Liver (tissue), 8 donors: ENCODE measurements at regions not wholly inside any gene's neighbourhood (a gene's known extent, or its start where the extent isn't known, plus 50 kb on each side); places are given as distances from the start of the nearest gene placed in this dataset.

ENCODE experiments used
- DNase-seq: peaks from one replicate; pipeline ENCODE4 v3.0.0-alpha.2; 2017; ENCODE audit warnings: low spot score
- H3K27ac ChIP-seq, 2 donors: one replicate each; pipeline ENCODE4 v1.7.0; 2013; ENCODE audit warnings: inconsistent platforms in 2 of 2, low read length in 2 of 2, control low read depth in 1 of 2, low read depth in 1 of 2, mild to moderate bottlenecking in 1 of 2
- H3K27me3 ChIP-seq, 4 donors: one replicate each; pipeline versions ENCODE4 v1.6.1 to v1.7.0; 2013; ENCODE audit warnings: low read length in 3 of 4, inconsistent platforms in 1 of 4, mild to moderate bottlenecking in 1 of 4, moderate library complexity in 1 of 4; ENCODE audit not compliant: control insufficient read depth in 4 of 4, insufficient read depth in 4 of 4
- H3K36me3 ChIP-seq, 4 donors: one replicate each; pipeline versions ENCODE4 v1.6.1 to v1.7.0; 2013; ENCODE audit warnings: low read length in 3 of 4, mild to moderate bottlenecking in 3 of 4, low read depth in 1 of 4, moderate library complexity in 1 of 4; ENCODE audit not compliant: control insufficient read depth in 4 of 4, insufficient read depth in 3 of 4
- H3K4me1 ChIP-seq, 4 donors: one replicate each; pipeline versions ENCODE4 v1.6.1 to v1.7.0; 2013; ENCODE audit warnings: low read length in 3 of 4, mild to moderate bottlenecking in 3 of 4, moderate library complexity in 1 of 4; ENCODE audit not compliant: control insufficient read depth in 4 of 4, insufficient read depth in 4 of 4
- H3K4me3 ChIP-seq, 3 donors: one replicate each; pipeline versions ENCODE4 v1.6.1 to v1.7.0; 2013; ENCODE audit warnings: low read length in 3 of 3, control low read depth in 1 of 3, low read depth in 1 of 3, mild to moderate bottlenecking in 1 of 3
- H3K9ac ChIP-seq, 2 donors: one replicate each; pipeline ENCODE4 v1.7.0; 2013; ENCODE audit warnings: low read length in 2 of 2, mild to moderate bottlenecking in 2 of 2, moderate library complexity in 2 of 2, control low read depth in 1 of 2, low read depth in 1 of 2
- H3K9me3 ChIP-seq, 4 donors: one replicate each; pipeline versions ENCODE4 v1.6.1 to v1.7.0; 2013; ENCODE audit warnings: low read length in 3 of 4; ENCODE audit not compliant: control insufficient read depth in 4 of 4
- EGR1 ChIP-seq, 2 donors: IDR thresholded peaks; 2 replicates each; pipeline ENCODE4 v1.6.1; 2016 to 2018; ENCODE audit warnings: antibody characterized with exemption in 2 of 2, low read depth in 2 of 2
- FOXA1 ChIP-seq: IDR thresholded peaks from 2 replicates; pipeline ENCODE4 v1.6.1; 2016; ENCODE audit warnings: antibody characterized with exemption
- GABPA ChIP-seq, 2 donors: IDR thresholded peaks in 1 of 2; conservative IDR thresholded peaks in 1 of 2; 2 replicates each; pipeline ENCODE4 v1.6.1; 2016; ENCODE audit warnings: antibody characterized with exemption in 2 of 2, mild to moderate bottlenecking in 1 of 2, moderate library complexity in 1 of 2
- HNF4A ChIP-seq, 2 donors: conservative IDR thresholded peaks; 2 replicates each; pipeline ENCODE4 v1.6.1; 2016; ENCODE audit warnings: antibody characterized with exemption in 2 of 2, mild to moderate bottlenecking in 2 of 2
- HNF4G ChIP-seq: IDR thresholded peaks from 2 replicates; pipeline ENCODE4 v1.6.1; 2016; ENCODE audit warnings: antibody characterized with exemption
- JUND ChIP-seq, 2 donors: IDR thresholded peaks; 2 replicates each; pipeline ENCODE4 v1.6.1; 2016; ENCODE audit warnings: antibody characterized with exemption in 2 of 2
- NR2F2 ChIP-seq: IDR thresholded peaks from 2 replicates; pipeline ENCODE4 v1.6.1; 2016; ENCODE audit warnings: antibody characterized with exemption
- RAD21 ChIP-seq, 2 donors: IDR thresholded peaks; 2 replicates each; pipeline ENCODE4 v1.6.1; 2016; ENCODE audit warnings: antibody characterized with exemption in 2 of 2, mild to moderate bottlenecking in 2 of 2
- TAF1 ChIP-seq: conservative IDR thresholded peaks from 2 replicates; pipeline ENCODE4 v1.6.1; 2016; ENCODE audit warnings: antibody characterized with exemption, mild to moderate bottlenecking
- YY1 ChIP-seq: IDR thresholded peaks from 2 replicates; pipeline ENCODE4 v1.6.1; 2016; ENCODE audit warnings: antibody characterized with exemption, mild to moderate bottlenecking
- WGBS: extraction: QIAGEN DNeasy Blood & Tissue Kit; methylation state at CpG from one replicate; pipeline ENCODE4 v1.1.7; 2013; 5-methylcytosine and 5-hydroxymethylcytosine counted together
- TF ChIP-seq, protein P1 (sequence below): IDR thresholded peaks from 2 replicates; pipeline ENCODE4 v1.6.1; 2016; ENCODE audit warnings: antibody characterized with exemption
- TF ChIP-seq, protein P2 (sequence below): IDR thresholded peaks from 2 replicates; pipeline ENCODE4 v1.6.1; 2016; ENCODE audit warnings: antibody characterized with exemption
- TF ChIP-seq, protein P3 (sequence below): IDR thresholded peaks from 2 replicates; pipeline ENCODE4 v1.6.1; 2016; ENCODE audit warnings: antibody characterized with exemption, mild to moderate bottlenecking
- TF ChIP-seq, protein P4 (sequence below): IDR thresholded peaks from 2 replicates; pipeline ENCODE4 v1.6.1; 2016; ENCODE audit warnings: antibody characterized with exemption
- TF ChIP-seq, protein P5 (sequence below): fragments of 150-350 bp; IDR thresholded peaks from 2 replicates; pipeline ENCODE4 v1.5.1; 2017; ENCODE audit warnings: improper control_type of control experiment, low read depth, low read length; ENCODE audit not compliant: missing input control
- donor health status: healthy.
- donor health status: healthy.
- donor health status: healthy.
- donor health status: healthy.
- donor health status: healthy.

DNA sequence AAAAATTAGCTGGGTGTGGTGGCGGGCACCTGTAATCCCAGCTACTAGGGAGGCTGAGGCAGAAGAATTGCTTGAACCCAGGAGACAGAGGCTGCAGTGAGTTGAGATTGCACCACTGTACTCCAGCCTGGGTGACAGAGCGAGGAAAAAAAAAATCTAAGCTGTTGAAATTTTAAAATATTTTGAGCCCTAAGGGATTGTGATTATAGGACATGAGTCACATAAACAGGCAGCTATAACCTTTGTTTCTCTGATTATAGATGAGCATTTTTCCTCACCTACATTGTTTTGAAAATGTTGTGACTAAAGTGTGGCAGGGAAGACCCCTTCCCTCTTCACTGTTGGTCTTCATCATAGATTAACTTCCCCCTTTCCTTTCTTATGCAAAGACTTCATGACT, 135.5 kb downstream of the MGAT5B start:
- WGBS, result 95% methylated on average over 2 of the region's 2 CpGs
- H3K27me3 ChIP-seq, result no peaks in the 10 kb centered on the region
- no peaks in the 10 kb centered on the region for H3K36me3 ChIP-seq
- H3K4me1 ChIP-seq, result no peaks in the 10 kb centered on the region
- no peak overlapping the region for H3K4me3 ChIP-seq
- H3K9me3 ChIP-seq, result no peaks in the 10 kb centered on the region
- no peak for DNase-seq
- H3K27ac ChIP-seq, result no peak overlapping the region
- TF ChIP-seq GABPA (IDR thresholded peaks at IDR 0.05 in 1 of 2, conservative IDR thresholded peaks at IDR 0.05 in 1 of 2) (no peak), RAD21 (IDR thresholded peaks at IDR 0.05) (no peak), EGR1 (IDR thresholded peaks at IDR 0.05; ENCODE audit: low read depth in 2 of 2) (no peak), NR2F2 (no peak), FOXA1 (no peak), HNF4A (conservative IDR thresholded peaks at IDR 0.05) (no peak), TAF1 (no peak)
- TF ChIP-seq, protein P1, sequence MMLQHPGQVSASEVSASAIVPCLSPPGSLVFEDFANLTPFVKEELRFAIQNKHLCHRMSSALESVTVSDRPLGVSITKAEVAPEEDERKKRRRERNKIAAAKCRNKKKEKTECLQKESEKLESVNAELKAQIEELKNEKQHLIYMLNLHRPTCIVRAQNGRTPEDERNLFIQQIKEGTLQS, result no peak
- TF ChIP-seq, protein P2, sequence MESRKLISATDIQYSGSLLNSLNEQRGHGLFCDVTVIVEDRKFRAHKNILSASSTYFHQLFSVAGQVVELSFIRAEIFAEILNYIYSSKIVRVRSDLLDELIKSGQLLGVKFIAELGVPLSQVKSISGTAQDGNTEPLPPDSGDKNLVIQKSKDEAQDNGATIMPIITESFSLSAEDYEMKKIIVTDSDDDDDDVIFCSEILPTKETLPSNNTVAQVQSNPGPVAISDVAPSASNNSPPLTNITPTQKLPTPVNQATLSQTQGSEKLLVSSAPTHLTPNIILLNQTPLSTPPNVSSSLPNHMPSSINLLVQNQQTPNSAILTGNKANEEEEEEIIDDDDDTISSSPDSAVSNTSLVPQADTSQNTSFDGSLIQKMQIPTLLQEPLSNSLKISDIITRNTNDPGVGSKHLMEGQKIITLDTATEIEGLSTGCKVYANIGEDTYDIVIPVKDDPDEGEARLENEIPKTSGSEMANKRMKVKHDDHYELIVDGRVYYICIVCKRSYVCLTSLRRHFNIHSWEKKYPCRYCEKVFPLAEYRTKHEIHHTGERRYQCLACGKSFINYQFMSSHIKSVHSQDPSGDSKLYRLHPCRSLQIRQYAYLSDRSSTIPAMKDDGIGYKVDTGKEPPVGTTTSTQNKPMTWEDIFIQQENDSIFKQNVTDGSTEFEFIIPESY, result no peak
- H3K9ac ChIP-seq, result no peak overlapping the region

DNA sequence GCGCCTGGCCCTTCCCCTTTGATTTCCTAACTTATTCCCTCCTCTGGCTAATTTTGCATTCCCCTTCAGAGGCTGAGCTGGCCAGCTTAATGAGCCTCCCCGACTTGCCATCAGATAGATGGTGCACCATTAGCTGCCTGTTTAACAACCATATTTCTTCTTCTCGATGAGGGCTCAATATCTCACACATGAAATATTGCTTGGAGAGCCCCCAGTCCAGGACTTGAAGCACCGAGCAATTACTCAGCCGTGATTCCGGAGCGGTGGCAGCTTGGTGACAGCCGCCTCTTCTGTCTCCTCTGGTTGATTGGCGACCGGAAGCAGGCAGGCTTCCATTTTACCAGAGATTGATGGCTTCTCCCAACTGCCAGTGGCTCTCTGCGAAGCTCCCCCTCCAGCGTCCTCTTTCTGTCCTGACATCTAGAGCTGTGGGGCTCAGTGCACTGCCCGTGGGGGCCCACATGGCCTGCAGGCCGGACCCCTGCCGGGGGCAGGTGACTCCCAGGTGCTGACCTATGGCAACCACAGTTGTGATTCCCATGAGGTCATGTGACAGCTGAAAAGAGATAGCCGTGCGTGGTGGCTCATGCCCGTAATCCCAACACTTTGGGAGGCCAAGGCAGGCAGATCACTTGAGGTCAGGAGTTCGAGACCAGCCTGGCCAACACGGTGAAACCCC, 133.7 kb upstream of the SEC14L1 start:
- TF ChIP-seq, protein P3, sequence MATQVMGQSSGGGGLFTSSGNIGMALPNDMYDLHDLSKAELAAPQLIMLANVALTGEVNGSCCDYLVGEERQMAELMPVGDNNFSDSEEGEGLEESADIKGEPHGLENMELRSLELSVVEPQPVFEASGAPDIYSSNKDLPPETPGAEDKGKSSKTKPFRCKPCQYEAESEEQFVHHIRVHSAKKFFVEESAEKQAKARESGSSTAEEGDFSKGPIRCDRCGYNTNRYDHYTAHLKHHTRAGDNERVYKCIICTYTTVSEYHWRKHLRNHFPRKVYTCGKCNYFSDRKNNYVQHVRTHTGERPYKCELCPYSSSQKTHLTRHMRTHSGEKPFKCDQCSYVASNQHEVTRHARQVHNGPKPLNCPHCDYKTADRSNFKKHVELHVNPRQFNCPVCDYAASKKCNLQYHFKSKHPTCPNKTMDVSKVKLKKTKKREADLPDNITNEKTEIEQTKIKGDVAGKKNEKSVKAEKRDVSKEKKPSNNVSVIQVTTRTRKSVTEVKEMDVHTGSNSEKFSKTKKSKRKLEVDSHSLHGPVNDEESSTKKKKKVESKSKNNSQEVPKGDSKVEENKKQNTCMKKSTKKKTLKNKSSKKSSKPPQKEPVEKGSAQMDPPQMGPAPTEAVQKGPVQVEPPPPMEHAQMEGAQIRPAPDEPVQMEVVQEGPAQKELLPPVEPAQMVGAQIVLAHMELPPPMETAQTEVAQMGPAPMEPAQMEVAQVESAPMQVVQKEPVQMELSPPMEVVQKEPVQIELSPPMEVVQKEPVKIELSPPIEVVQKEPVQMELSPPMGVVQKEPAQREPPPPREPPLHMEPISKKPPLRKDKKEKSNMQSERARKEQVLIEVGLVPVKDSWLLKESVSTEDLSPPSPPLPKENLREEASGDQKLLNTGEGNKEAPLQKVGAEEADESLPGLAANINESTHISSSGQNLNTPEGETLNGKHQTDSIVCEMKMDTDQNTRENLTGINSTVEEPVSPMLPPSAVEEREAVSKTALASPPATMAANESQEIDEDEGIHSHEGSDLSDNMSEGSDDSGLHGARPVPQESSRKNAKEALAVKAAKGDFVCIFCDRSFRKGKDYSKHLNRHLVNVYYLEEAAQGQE, result no peak
- TF ChIP-seq YY1, result no peak
- no peak for TF ChIP-seq JUND (IDR thresholded peaks at IDR 0.05)
- no peak for TF ChIP-seq HNF4G
- no peak for TF ChIP-seq TAF1
- TF ChIP-seq, protein P2, result no peak
- TF ChIP-seq, protein P1, result no peak
- TF ChIP-seq, protein P4, sequence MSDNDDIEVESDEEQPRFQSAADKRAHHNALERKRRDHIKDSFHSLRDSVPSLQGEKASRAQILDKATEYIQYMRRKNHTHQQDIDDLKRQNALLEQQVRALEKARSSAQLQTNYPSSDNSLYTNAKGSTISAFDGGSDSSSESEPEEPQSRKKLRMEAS, result no peak
- TF ChIP-seq, protein P5, sequence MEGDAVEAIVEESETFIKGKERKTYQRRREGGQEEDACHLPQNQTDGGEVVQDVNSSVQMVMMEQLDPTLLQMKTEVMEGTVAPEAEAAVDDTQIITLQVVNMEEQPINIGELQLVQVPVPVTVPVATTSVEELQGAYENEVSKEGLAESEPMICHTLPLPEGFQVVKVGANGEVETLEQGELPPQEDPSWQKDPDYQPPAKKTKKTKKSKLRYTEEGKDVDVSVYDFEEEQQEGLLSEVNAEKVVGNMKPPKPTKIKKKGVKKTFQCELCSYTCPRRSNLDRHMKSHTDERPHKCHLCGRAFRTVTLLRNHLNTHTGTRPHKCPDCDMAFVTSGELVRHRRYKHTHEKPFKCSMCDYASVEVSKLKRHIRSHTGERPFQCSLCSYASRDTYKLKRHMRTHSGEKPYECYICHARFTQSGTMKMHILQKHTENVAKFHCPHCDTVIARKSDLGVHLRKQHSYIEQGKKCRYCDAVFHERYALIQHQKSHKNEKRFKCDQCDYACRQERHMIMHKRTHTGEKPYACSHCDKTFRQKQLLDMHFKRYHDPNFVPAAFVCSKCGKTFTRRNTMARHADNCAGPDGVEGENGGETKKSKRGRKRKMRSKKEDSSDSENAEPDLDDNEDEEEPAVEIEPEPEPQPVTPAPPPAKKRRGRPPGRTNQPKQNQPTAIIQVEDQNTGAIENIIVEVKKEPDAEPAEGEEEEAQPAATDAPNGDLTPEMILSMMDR, result no peak
- TF ChIP-seq RAD21 (IDR thresholded peaks at IDR 0.05), result no peak
- H3K27ac ChIP-seq, result no peak overlapping the region
- H3K9ac ChIP-seq, result no peak overlapping the region
- H3K36me3 ChIP-seq, result no peaks in the 10 kb centered on the region
- WGBS, result 72% methylated on average over 20 of the region's 20 CpGs
- no peaks in the 10 kb centered on the region for H3K4me1 ChIP-seq
- no peak for DNase-seq
- H3K9me3 ChIP-seq, result peaks cover 0 to 2% (median 0%) of the 10 kb centered on the region in 4 donors
- H3K27me3 ChIP-seq, result no peaks in the 10 kb centered on the region
- H3K4me3 ChIP-seq, result no peak overlapping the region
